ENCODE measurements at regions not wholly inside any gene's neighbourhood (a gene's known extent, or its start where the extent isn't known, plus 50 kb on each side); places are given as distances from the start of the nearest gene placed in this dataset.
A peak's percentile ranks its signal among the peaks of the same experiment; 100 is the strongest.

GRCh38 chr20:43304598-43304997 is 114.9 kb upstream of the PTPRT start:
- Histone ChIP-seq H3K9ac (ENCODE audit: insufficient read depth in 1 of 2, low read depth in 2 of 2, low read length in 2 of 2) (no peak overlapping the region), H3K79me2 (ENCODE audit: control insufficient read depth, insufficient read depth, low read length) (no peaks in the 10 kb centered on the region), H3K4me1 (replicated peaks in 1 of 2; ENCODE audit: control insufficient read depth in 2 of 2, insufficient read depth in 2 of 2, low read length in 2 of 2) (no peaks in the 10 kb centered on the region), H2AFZ (ENCODE audit: low read depth, low read length) (no peak overlapping the region), H3K4me2 (ENCODE audit: insufficient read depth, low read length) (no peak overlapping the region), H3K4me3 (no peak overlapping the region), H3K27me3 (ENCODE audit: control insufficient read depth in 2 of 2, insufficient read depth in 2 of 2, low read length in 2 of 2) (no peaks in the 10 kb centered on the region; a peak in 1 of 5 replicates), H3K27ac (ENCODE audit: extremely low read depth, low read depth, low read length) (no peak overlapping the region), H3K9me1 (ENCODE audit: control insufficient read depth, insufficient read depth, low read length) (no peaks in the 10 kb centered on the region), H3K36me3 (ENCODE audit: control insufficient read depth, insufficient read depth, low read length) (no peaks in the 10 kb centered on the region), H3K9me3 (replicated peaks; ENCODE audit: control insufficient read depth, insufficient read depth, low read depth, low read length) (no peaks in the 10 kb centered on the region), H4K20me1 (replicated peaks; ENCODE audit: control insufficient read depth, insufficient read depth, low read length) (no peaks in the 10 kb centered on the region)
- DNase-seq (ENCODE audit: extremely low read depth in 1 of 4, low spot score in 3 of 4) (no peak), FAIRE-seq (no peak), ATAC-seq (no peak)
- in situ Hi-C loops (cut with MboI) (no loop called here), intact Hi-C loops (cut with micrococcal nuclease) (no loop called here)
- POLR2A ChIA-PET = no interaction called here
- 0% methylated on average over 1 of the region's 1 CpG for WGBS (ENCODE audit: insufficient coverage, low coverage, missing lambda C conversion rate)
- no TSS peak for BruUV-seq (replicated peaks)
- TF ChIP-seq ZNF316 (IDR thresholded peaks at IDR 0.05) = no peak
- TF ChIP-seq ETV5 (CRISPR knock-in tag; IDR thresholded peaks at IDR 0.05; ENCODE audit: low read depth) = no peak
- TF ChIP-seq RBM25 (IDR thresholded peaks at IDR 0.05; ENCODE audit: low read depth, low read length, severe bottlenecking) = peak; percentile 62
- CTCF ChIA-PET (ENCODE audit: low intra/inter-chr PET ratio) = interaction anchor here (0.5 kb wide), 1 partner anchor 28 kb away, joined by 3 read pairs; no protein-coding TSS in a partner anchor

GRCh38 chr20:43302936-43303335 is 113.2 kb upstream of the PTPRT start:
- in situ Hi-C loops (cut with MboI) (no loop called here), intact Hi-C loops (cut with micrococcal nuclease) (no loop called here)

More at GRCh38 chr20:43302936-43303335, 113.2 kb upstream of the PTPRT start:
- CTCF ChIA-PET (ENCODE audit: low intra/inter-chr PET ratio) = no interaction called here
- no TSS peak for BruUV-seq (replicated peaks)
- no peaks in the 10 kb centered on the region; a peak in 1 of 5 replicates for H3K27me3 ChIP-seq (ENCODE audit: control insufficient read depth in 2 of 2, insufficient read depth in 2 of 2, low read length in 2 of 2)
- H3K9me1 ChIP-seq (ENCODE audit: control insufficient read depth, insufficient read depth, low read length) = no peaks in the 10 kb centered on the region
- no peak overlapping the region for H3K4me2 ChIP-seq (ENCODE audit: insufficient read depth, low read length)
- no peaks in the 10 kb centered on the region for H3K36me3 ChIP-seq (ENCODE audit: control insufficient read depth, insufficient read depth, low read length)
- H2AFZ ChIP-seq (ENCODE audit: low read depth, low read length) = no peak overlapping the region
- H3K79me2 ChIP-seq (ENCODE audit: control insufficient read depth, insufficient read depth, low read length) = no peaks in the 10 kb centered on the region
- no peaks in the 10 kb centered on the region for H3K9me3 ChIP-seq (replicated peaks; ENCODE audit: control insufficient read depth, insufficient read depth, low read depth, low read length)
- TF ChIP-seq SIN3B (IDR thresholded peaks at IDR 0.05; ENCODE audit: low read depth) = no peak
- no peak for TF ChIP-seq LCOR (CRISPR knock-in tag; IDR thresholded peaks at IDR 0.05)
- no peak for TF ChIP-seq CHD2 (IDR thresholded peaks at IDR 0.05; ENCODE audit: low read depth, low read length)
- no peak for TF ChIP-seq NCOA6 (IDR thresholded peaks at IDR 0.05)
- no peak for TF ChIP-seq L3MBTL2 (IDR thresholded peaks at IDR 0.05)
- TF ChIP-seq RBM34 (IDR thresholded peaks at IDR 0.05; ENCODE audit: borderline replicate concordance, insufficient read depth, low read length) = no peak
- TF ChIP-seq NUFIP1 (IDR thresholded peaks at IDR 0.05; ENCODE audit: partially characterized antibody) = no peak
- no peak for TF ChIP-seq GTF2B (IDR thresholded peaks at IDR 0.05; ENCODE audit: extremely low read depth, insufficient read length)
- no peak for TF ChIP-seq ZNF146 (CRISPR knock-in tag; IDR thresholded peaks at IDR 0.05; ENCODE audit: unreplicated experiment)
- TF ChIP-seq ZNF23 (CRISPR knock-in tag; IDR thresholded peaks at IDR 0.05) = no peak
- TF ChIP-seq GTF2A2 (tag; IDR thresholded peaks at IDR 0.05) = no peak
- no peak for TF ChIP-seq HEY1 (CRISPR knock-in tag; IDR thresholded peaks at IDR 0.05; ENCODE audit: borderline replicate concordance)
- no peak for TF ChIP-seq ZNF280B (CRISPR knock-in tag; IDR thresholded peaks at IDR 0.05)
- no peak for TF ChIP-seq SNRNP70 (optimal IDR thresholded peaks at IDR 0.05; ENCODE audit: low read depth, low read length)
- 6% methylated on average over 4 of the region's 4 CpGs for WGBS (ENCODE audit: insufficient coverage, low coverage, missing lambda C conversion rate)
- H3K27ac ChIP-seq (ENCODE audit: extremely low read depth, low read depth, low read length) = no peak overlapping the region
- H3K4me1 ChIP-seq (replicated peaks in 1 of 2; ENCODE audit: control insufficient read depth in 2 of 2, insufficient read depth in 2 of 2, low read length in 2 of 2) = no peaks in the 10 kb centered on the region
- H3K4me3 ChIP-seq = no peak overlapping the region
- DNase-seq (ENCODE audit: extremely low read depth in 1 of 4, low spot score in 3 of 4) (no peak), FAIRE-seq (no peak), ATAC-seq (no peak)
- no peaks in the 10 kb centered on the region for H4K20me1 ChIP-seq (replicated peaks; ENCODE audit: control insufficient read depth, insufficient read depth, low read length)
- POLR2A ChIA-PET = no interaction called here
- no peak overlapping the region for H3K9ac ChIP-seq (ENCODE audit: insufficient read depth in 1 of 2, low read depth in 2 of 2, low read length in 2 of 2)
